HEK293T (cell line): ENCODE measurements at regions not wholly inside any gene's neighbourhood (a gene's known extent, or its start where the extent isn't known, plus 50 kb on each side); places are given as distances from the start of the nearest gene placed in this dataset.

Source experiments
- BHLHE40 ChIP-seq: fragments of 450-650 bp; IDR thresholded peaks from 2 replicates; pipeline ENCODE4 v1.6.1; 2016; ENCODE audit warnings: mild to moderate bottlenecking, moderate library complexity, borderline replicate concordance
- FOXA1 ChIP-seq: fragments of 450-650 bp; IDR thresholded peaks from 2 replicates; pipeline ENCODE4 v1.6.1; 2016; ENCODE audit warnings: mild to moderate bottlenecking
- FOXK2 ChIP-seq: fragments of 450-650 bp; IDR thresholded peaks from 2 replicates; pipeline ENCODE4 v1.6.1; 2016; ENCODE audit warnings: mild to moderate bottlenecking
- FOXM1 ChIP-seq: fragments of 450-650 bp; IDR thresholded peaks from 2 replicates; pipeline ENCODE4 v1.6.1; 2017; ENCODE audit warnings: mild to moderate bottlenecking, borderline replicate concordance
- HDGF ChIP-seq: fragments of 450-650 bp; IDR thresholded peaks from 2 replicates; pipeline ENCODE4 v1.6.1; 2017; ENCODE audit warnings: antibody characterized with exemption, borderline replicate concordance
- LEF1 ChIP-seq: fragments of 450-650 bp; IDR thresholded peaks from 2 replicates; pipeline ENCODE4 v1.6.1; 2017; ENCODE audit warnings: mild to moderate bottlenecking, borderline replicate concordance
- PKNOX1 ChIP-seq: fragments of 450-650 bp; IDR thresholded peaks from 2 replicates; pipeline ENCODE4 v1.6.1; 2016
- SP1 ChIP-seq: fragments of 450-650 bp; IDR thresholded peaks from 2 replicates; pipeline ENCODE4 v1.6.1; 2017
- SUZ12 ChIP-seq: fragments of 450-650 bp; IDR thresholded peaks from 2 replicates; pipeline ENCODE4 v1.6.1; 2016; ENCODE audit warnings: mild to moderate bottlenecking
- TARDBP ChIP-seq: fragments of 450-650 bp; IDR thresholded peaks from 2 replicates; pipeline ENCODE4 v1.6.1; 2016
- ZNF384 ChIP-seq: fragments of 450-650 bp; IDR thresholded peaks from 2 replicates; pipeline ENCODE4 v1.6.1; 2016

- TF ChIP-seq FOXM1, result no peak
- TF ChIP-seq ZNF384, result no peak
- TF ChIP-seq HDGF, result no peak
- no peak for TF ChIP-seq SP1
- TF ChIP-seq PKNOX1, result no peak
- TF ChIP-seq LEF1, result no peak
- TF ChIP-seq FOXA1, result no peak
- no peak for TF ChIP-seq SUZ12
- no peak for TF ChIP-seq BHLHE40
- TF ChIP-seq TARDBP, result no peak
- TF ChIP-seq FOXK2, result no peak
Observed at GRCh38 chr1:14309984-14310383, 288.5 kb upstream of the KAZN start.
